GM12878 (cell line): ENCODE measurements at regions not wholly inside any gene's neighbourhood (a gene's known extent, or its start where the extent isn't known, plus 50 kb on each side); places are given as distances from the start of the nearest gene placed in this dataset.

Experiments used
- ATAC-seq: fragments of 200-7000 bp; cut with Tn5 transposase; 3 replicates; pipeline ENCODE4 v1.9.1; 2020; ENCODE audit warnings: mild to moderate bottlenecking, moderate library complexity
- BruUV-seq: library from RNA; stranded (reverse); fragments of 400-500 nt; replicated peaks from 2 replicates; lab custom pipeline; 2021; lab: Mats Ljungman, UMichigan
- CTCF ChIA-PET: fragments of 300-600 bp; sonication (Branson Sonifier 250); formaldehyde crosslinking; extraction: SDS; loops from one replicate; lab custom pipeline; 2021; ENCODE audit warnings: inconsistent platforms; lab: Yijun Ruan, JAX
- POLR2A ChIA-PET: fragments of 350-600 bp; formaldehyde crosslinking; extraction: SDS; loops from one replicate; lab custom pipeline; 2021; ENCODE audit warnings: inconsistent platforms; lab: Charles Lee
- RAD21 ChIA-PET: fragments of 300-600 bp; sonication (Branson Sonifier 250); formaldehyde crosslinking; loops from one replicate; lab custom pipeline; 2023; ENCODE audit warnings: antibody characterized with exemption; ENCODE audit not compliant: unreplicated experiment; lab: Charles Lee
- SMC1A ChIA-PET: fragments of 300-600 bp; sonication (Branson Sonifier 250); formaldehyde crosslinking; loops from one replicate; lab custom pipeline; 2023; ENCODE audit not compliant: unreplicated experiment, uncharacterized antibody; lab: Charles Lee
- DNase-seq: peaks from one replicate; pipeline ENCODE4 v3.0.0-alpha.2; 2011; ENCODE audit warnings: low read depth, low spot score
- FAIRE-seq: peaks from 3 replicates; lab custom pipeline; 2011; peaks lifted over from hg19 to GRCh38; lab: Jason Lieb, UNC
- H2AFZ ChIP-seq: 2 replicates; pipeline ENCODE4 v1.6.0; 2011; ENCODE audit warnings: low read depth, low read length, control low read depth; ENCODE audit not compliant: control insufficient read depth
- H3K27ac ChIP-seq: 2 replicates; pipeline ENCODE4 v1.5.1; 2011; ENCODE audit warnings: control low read depth; ENCODE audit not compliant: control insufficient read depth, insufficient read depth
- H3K27me3 ChIP-seq, 2 experiments: replicated peaks in 1 of 2; 2 replicates each; pipeline versions ENCODE4 v1.6.0 to v1.6.1; 2011; ENCODE audit warnings: low read length in 1 of 2; ENCODE audit not compliant: control insufficient read depth in 2 of 2, insufficient read depth in 2 of 2
- H3K36me3 ChIP-seq, 2 experiments: 2 replicates each; pipeline ENCODE4 v1.5.1; 2011; ENCODE audit warnings: low read length in 1 of 2; ENCODE audit not compliant: control insufficient read depth in 2 of 2, insufficient read depth in 2 of 2
- H3K4me1 ChIP-seq: 2 replicates; pipeline ENCODE4 v1.6.1; 2011; ENCODE audit warnings: mild to moderate bottlenecking, low read length, moderate library complexity, mixed read lengths; ENCODE audit not compliant: control insufficient read depth, insufficient read depth
- H3K4me2 ChIP-seq: 2 replicates; pipeline ENCODE4 v1.6.0; 2011; ENCODE audit warnings: control low read depth; ENCODE audit not compliant: control insufficient read depth, insufficient read depth
- H3K4me3 ChIP-seq: fragments of 200-600 bp; sonication (generic); 2 replicates; pipeline ENCODE4 v1.5.1; 2016
- H3K79me2 ChIP-seq: 2 replicates; pipeline ENCODE4 v1.6.0; 2011; ENCODE audit warnings: low read length; ENCODE audit not compliant: control insufficient read depth, insufficient read depth
- H3K9ac ChIP-seq: 2 replicates; pipeline ENCODE4 v1.8.0; 2011; ENCODE audit warnings: low read length, control low read depth, mixed read lengths; ENCODE audit not compliant: control insufficient read depth, insufficient read depth
- H3K9me3 ChIP-seq: replicated peaks from 3 replicates; pipeline ENCODE4 v1.5.1; 2011; ENCODE audit warnings: mild to moderate bottlenecking, low read length; ENCODE audit not compliant: control insufficient read depth, insufficient read depth
- H4K20me1 ChIP-seq: 2 replicates; pipeline ENCODE4 v1.6.0; 2011; ENCODE audit not compliant: control insufficient read depth, insufficient read depth
- ATF2 ChIP-seq: IDR thresholded peaks from 2 replicates; pipeline ENCODE4 v1.6.1; 2012; ENCODE audit warnings: low read length, inconsistent platforms
- ATF3 ChIP-seq: IDR thresholded peaks from 2 replicates; pipeline ENCODE4 v1.6.1; 2011; ENCODE audit warnings: low read depth, mild to moderate bottlenecking, low read length, moderate library complexity, borderline replicate concordance; ENCODE audit errors: extremely low read depth
- CREM ChIP-seq: IDR thresholded peaks from 2 replicates; pipeline ENCODE4 v1.6.1; 2014; ENCODE audit warnings: antibody characterized with exemption, low read depth
- MEF2A ChIP-seq: IDR thresholded peaks from 2 replicates; pipeline ENCODE4 v1.6.1; 2011; ENCODE audit warnings: low read depth, mild to moderate bottlenecking, low read length, moderate library complexity; ENCODE audit not compliant: insufficient read depth
- MYB ChIP-seq: fragments of 150-350 bp; IDR thresholded peaks from 2 replicates; pipeline ENCODE4 v1.6.1; 2014; ENCODE audit warnings: mild to moderate bottlenecking, low read depth, low read length, borderline replicate concordance
- PAX5 ChIP-seq: IDR thresholded peaks from 2 replicates; pipeline ENCODE4 v1.6.1; 2011; ENCODE audit warnings: low read depth, low read length, borderline replicate concordance
- PML ChIP-seq: IDR thresholded peaks from 2 replicates; pipeline ENCODE4 v1.6.1; 2012; ENCODE audit warnings: low read length, inconsistent platforms
- RELA ChIP-seq: fragments of 450-650 bp; IDR thresholded peaks from 2 replicates; pipeline ENCODE4 v1.8.0; 2014; ENCODE audit warnings: borderline replicate concordance; ENCODE audit not compliant: partially characterized antibody
- SKIL ChIP-seq: fragments of 450-650 bp; IDR thresholded peaks from 2 replicates; pipeline ENCODE4 v1.6.1; 2017; ENCODE audit warnings: mild to moderate bottlenecking, low read depth, inconsistent platforms; ENCODE audit not compliant: poor library complexity, severe bottlenecking
- SMAD5 ChIP-seq: IDR thresholded peaks from 2 replicates; pipeline ENCODE4 v1.6.1; 2016; ENCODE audit warnings: antibody characterized with exemption, low read depth
- TCF7 ChIP-seq: IDR thresholded peaks from 2 replicates; pipeline ENCODE4 v1.6.1; 2014; ENCODE audit warnings: antibody characterized with exemption, borderline replicate concordance
- ZBTB4 ChIP-seq: fragments of 450-650 bp; formaldehyde crosslinking; IDR thresholded peaks from 2 replicates; pipeline ENCODE4 v1.4.0; 2022; ENCODE audit warnings: mild to moderate bottlenecking, moderate library complexity
- ZNF207 ChIP-seq: fragments of 450-650 bp; IDR thresholded peaks from 2 replicates; pipeline ENCODE4 v1.6.1; 2014; ENCODE audit warnings: antibody characterized with exemption, mild to moderate bottlenecking, borderline replicate concordance
- WGBS: methylation state at CpG from one replicate; pipeline ENCODE4 v1.1.6; 2016; ENCODE audit warnings: low lambda C conversion rate; ENCODE audit not compliant: insufficient replicate concordance, insufficient coverage; ENCODE audit errors: missing lambda C conversion rate; 5-methylcytosine and 5-hydroxymethylcytosine counted together
- in situ Hi-C: fragments of 300-500 bp; cut with MboI; formaldehyde crosslinking; loops from 9 replicates; pipeline ENCODE4 v1.14.3; 2018; ENCODE audit warnings: mixed read lengths
- intact Hi-C: fragments of 100-400 bp; cut with micrococcal nuclease; formaldehyde crosslinking; loops from one replicate; pipeline ENCODE4 v1.14.2; 2022; ENCODE audit not compliant: unreplicated experiment

GRCh38 chr12:53862206-53862605 lies 76.4 kb upstream of the HOXC13 start:
- FAIRE-seq, result no peak
- in situ Hi-C loops, result no loop called here
- intact Hi-C loops, result no loop called here
- no peak overlapping the region for H3K9ac ChIP-seq
- H4K20me1 ChIP-seq, result no peaks in the 10 kb centered on the region
- SMC1A ChIA-PET, result no interaction called here
- H2AFZ ChIP-seq, result no peak overlapping the region
- no peak overlapping the region for H3K4me2 ChIP-seq
- no peaks in the 10 kb centered on the region for H3K4me1 ChIP-seq
- CTCF ChIA-PET, result interaction anchor here (0.9 to 1.3 kb wide), 2 partner anchors 9 to 171 kb away, joined by 3 read pairs; partner anchors contain the start of gene HOXC5
- H3K27me3 ChIP-seq, result no peaks in the 10 kb centered on the region; a peak in 1 of 4 replicates
- H3K36me3 ChIP-seq, result no peaks in the 10 kb centered on the region
- H3K9me3 ChIP-seq, result no peaks in the 10 kb centered on the region
- RAD21 ChIA-PET, result no interaction called here
- ATAC-seq, result no peak
- POLR2A ChIA-PET, result no interaction called here
- BruUV-seq, result no TSS peak
- no peak for DNase-seq
- no peaks in the 10 kb centered on the region for H3K79me2 ChIP-seq
- no peak overlapping the region for H3K27ac ChIP-seq
- H3K4me3 ChIP-seq, result no peak overlapping the region
- WGBS, result 3% methylated on average over 3 of the region's 3 CpGs
- no peak for TF ChIP-seq CREM
- no peak for TF ChIP-seq MYB
- TF ChIP-seq PML, result no peak
- TF ChIP-seq PAX5, result no peak
- TF ChIP-seq ATF3, result no peak
- TF ChIP-seq ZNF207, result no peak
- no peak for TF ChIP-seq ATF2
- TF ChIP-seq SKIL, result no peak
- no peak for TF ChIP-seq ZBTB4
- no peak for TF ChIP-seq TCF7
- TF ChIP-seq MEF2A, result no peak
- TF ChIP-seq SMAD5, result no peak
- no peak for TF ChIP-seq RELA
